ENCODE measurements at regions not wholly inside any gene's neighbourhood (a gene's known extent, or its start where the extent isn't known, plus 50 kb on each side); places are given as distances from the start of the nearest gene placed in this dataset.

DNA sequence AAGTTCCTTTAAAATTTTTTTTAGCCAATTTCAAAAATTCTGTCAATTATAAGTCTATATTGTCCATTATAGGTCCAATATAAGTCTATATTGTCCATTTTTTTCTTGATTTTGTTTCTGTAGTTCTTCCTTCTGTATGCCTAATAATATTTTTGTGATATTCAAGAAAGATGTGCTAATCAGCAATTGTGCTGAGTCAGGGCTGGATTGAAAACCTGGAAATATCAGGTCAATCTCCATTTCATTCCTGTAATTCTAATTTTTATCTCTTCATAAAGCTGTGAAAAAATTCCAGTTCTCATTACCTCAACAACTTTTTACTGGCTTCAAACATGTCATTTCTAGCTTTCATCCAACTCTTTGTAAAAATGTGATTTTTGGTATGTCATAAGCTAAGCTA, 353.7 kb downstream of the SLITRK6 start:
- no peak for DNase-seq

DNA sequence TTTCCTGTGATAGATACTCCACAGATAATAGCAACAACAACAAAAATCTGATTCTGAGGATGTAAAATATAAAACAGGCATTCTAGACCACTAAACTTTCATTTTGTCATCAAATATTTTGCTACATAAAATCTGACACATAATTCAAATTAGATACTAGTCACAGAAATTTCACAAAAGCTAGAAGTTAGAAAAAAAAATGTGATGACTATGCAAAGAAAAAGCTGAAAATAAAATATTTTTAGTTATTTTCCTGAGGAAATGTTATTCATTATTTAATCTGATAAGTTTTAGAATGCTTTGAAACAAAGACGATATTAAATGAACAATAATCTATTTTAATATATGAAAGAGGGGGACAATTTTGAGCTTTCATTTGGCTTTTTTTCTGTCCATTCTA, 357.2 kb downstream of the SLITRK6 start:
- no peak for DNase-seq

DNA sequence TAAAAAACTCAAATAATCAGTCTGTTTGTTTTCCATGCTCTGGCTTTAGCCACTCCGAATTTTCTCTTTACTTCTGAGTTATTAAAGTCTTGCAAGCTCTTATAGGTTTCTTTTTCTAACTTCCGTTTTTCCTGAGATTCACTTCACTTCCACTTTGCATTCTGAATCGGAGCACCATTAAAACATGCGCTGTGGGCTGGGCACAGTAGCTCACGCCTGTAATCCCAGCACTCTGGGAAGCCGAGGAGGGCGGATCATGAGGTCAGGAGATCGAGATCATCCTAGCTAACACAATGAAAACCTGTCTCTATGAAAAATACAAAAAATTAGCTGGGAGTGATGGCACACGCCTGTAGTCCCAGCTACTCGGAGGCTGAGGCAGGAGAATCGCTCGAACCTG, 357.9 kb downstream of the SLITRK6 start:
- no peak for DNase-seq

DNA sequence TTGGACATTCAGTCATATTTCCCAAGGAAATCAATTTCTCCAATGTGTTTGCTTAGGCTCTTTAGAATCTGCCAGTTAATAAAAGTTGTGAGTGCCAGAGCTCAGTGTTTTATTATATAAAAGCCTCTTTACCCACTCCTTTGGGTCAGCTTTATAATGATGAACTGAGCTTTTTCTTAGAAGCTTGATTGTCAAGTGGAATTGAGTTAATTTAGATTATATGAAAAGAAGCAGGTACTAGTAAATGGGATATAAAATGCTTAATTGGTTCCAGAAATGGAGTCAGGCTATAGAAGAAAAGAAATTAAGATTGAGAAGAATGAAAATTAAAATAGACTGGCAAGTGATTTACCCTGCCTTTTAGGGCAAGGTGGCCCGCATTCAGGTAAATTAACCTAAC, 363.2 kb downstream of the SLITRK6 start:
- DNase-seq = no peak

DNA sequence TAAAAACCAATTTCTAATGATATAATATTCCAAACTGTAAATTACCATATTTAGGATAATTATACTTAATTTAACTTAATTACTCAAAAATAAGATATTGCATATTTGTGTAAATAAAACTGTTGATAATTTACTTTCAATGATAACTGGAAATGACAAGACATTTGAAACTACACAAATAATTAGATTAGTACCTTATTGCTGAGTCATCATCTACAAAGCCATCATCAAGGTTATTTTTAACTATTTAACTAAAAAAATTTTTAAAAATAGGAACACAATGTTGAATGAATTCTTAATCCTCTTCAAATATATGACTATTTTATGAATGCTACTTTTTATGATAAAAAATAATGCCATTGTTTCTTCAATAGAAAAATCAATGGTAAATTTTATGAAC, 364.3 kb downstream of the SLITRK6 start:
- DNase-seq = no peak

DNA sequence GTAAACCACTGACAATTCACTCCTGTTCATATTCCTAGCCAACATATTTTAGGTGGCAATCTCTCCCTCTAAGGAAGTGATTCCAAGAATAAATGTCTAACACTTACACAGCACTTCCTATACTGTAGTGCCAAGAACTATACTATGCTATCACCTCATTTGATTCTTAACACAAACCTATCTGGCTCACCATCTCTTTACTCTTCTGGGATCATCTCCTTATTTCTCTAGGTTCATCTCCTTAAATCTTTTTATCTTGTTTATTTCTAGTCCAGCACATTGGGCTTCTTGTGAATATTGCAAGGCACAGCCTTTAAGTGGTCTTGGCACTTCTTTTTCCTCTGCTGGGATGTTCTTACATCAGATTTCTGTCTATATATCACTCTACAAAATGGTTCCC, 366.3 kb downstream of the SLITRK6 start:
- DNase-seq = no peak

DNA sequence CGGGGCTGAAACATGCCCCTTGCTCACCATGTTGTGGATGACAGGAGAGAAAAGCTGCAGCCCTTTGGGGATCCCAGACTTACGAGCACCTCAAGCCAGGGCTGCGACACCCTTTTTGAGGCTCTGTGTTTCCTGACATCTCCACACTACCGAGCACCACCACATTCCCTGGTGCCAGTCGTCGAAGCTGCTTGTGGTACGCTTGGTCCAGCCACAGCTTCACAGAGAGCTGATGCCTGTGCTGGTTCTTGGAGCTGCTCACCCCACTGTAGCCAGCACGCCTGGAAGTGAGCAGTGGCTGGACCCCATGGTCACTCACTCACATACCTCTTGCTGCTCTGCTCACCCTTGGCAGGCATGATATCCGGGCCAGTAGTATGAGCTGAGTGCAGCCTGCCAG, 367.5 kb downstream of the SLITRK6 start:
- DNase-seq = no peak

DNA sequence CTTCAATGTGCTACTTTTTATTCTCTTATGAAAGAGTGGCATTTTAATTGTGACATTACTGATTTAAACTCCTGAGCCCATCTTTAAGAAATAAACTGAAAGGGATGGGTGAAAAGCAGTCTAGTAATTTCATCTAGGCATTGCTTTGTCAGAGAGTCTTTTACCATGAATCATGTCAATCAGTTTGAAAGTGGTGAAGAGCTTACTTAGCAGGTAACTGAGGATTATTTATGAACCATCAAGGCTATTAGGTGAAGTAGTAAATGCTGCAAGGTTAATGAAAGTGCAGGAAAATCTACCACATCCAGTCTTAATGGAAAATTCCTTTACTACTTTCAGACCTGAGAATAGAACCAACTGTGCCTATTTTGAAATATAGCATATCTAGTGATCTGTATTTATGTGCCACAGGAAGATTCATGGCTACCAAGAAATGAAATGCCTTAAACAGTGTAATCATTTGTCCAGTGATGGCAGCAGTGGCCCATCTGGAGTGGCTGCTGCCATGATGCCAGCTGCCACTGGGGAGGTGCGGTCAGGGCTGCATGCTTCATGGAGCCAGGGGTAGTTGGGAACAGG, 368.9 kb downstream of the SLITRK6 start:
- no peak for DNase-seq

DNA sequence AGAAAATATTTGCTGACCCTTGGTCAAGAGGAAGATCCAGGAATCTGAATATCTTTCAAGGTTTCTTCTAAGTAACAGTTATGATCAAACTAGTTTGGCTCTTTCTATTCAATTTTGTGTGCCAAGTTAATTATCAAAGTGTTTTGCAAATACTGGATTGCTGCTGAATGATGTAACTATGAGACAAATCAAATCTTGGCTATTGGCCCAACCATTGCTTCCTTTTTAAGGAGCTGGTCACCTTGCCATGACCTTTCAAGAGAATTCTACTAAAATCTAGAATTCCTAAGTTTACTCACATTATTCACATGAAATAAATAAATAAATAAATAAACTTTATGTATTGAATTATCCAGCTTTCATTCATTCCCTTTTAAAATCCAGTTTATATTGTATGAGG, 371.8 kb downstream of the SLITRK6 start:
- no peak for DNase-seq

DNA sequence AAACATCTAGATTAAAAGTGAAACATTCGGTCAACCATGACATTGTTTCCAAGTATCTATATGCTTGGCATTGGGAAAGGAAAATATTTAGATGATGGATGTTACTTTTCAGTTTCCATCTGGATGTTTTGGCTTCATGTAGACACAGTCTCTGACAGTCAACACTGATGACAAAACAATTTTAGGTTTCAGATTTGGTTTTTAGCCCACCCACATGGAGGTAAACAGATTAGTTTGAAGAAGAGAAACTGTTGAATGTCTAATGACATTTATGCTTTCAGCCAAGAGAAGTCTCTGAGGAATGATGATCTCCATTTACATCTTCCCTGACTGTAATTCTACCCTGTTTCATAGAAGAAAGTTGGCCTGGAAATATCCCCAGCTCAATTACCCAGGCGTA, 379.1 kb downstream of the SLITRK6 start:
- DNase-seq = no peak

DNA sequence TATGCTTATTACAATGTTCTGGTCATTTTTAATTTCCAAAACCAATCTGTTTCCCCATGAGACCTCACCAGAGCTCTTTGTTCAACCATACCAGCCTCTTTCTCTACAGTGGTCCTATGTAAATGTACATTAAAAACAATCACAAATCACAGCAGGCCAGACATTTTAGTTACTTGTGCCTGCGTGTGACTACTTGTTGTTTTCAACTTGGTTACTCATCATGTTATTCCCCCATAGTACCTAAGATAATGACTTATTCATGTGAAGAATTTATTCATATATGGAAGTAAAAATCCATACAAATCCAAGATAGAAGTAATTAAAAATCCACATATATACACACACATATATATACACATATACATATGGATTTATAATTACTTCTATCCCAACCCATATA, 379.6 kb downstream of the SLITRK6 start:
- no peak for DNase-seq

DNA sequence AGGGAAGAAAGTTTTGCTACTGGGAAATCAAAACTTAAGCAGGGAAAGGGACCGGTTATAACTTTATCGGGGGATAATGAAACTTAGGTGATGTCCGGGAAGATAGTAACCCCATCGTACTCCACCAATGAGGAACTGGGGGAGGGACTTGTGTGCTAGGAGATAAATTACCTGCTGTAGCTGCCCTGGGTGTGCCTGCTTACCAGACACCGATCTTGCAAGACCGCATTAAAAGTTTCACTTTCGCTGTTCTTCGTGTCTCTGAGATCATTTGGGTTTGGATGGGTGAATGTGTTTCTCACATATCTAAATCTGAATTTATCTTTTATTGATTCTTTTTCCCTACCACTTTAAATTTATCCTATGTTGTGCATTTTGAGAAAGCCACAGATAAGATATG, 381.4 kb downstream of the SLITRK6 start:
- no peak for DNase-seq

DNA sequence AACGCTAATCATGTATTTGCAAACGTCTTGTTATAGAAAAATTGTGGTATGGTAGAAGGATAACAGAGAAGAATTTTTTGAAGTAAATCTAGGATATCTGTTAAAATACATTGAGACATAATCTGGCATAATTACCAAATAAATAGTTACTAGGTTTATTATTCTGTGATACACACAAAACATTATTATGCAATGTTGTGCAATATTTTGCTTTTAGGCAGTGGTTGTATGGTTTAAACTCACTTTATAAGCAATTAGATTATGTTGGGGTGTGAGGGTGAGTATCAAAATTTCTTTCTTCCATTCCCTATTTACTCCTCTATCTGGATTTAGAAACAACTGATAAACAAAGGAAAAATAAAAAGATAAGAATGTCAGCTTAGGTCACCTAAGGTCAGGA, 385.6 kb downstream of the SLITRK6 start:
- no peak for DNase-seq

DNA sequence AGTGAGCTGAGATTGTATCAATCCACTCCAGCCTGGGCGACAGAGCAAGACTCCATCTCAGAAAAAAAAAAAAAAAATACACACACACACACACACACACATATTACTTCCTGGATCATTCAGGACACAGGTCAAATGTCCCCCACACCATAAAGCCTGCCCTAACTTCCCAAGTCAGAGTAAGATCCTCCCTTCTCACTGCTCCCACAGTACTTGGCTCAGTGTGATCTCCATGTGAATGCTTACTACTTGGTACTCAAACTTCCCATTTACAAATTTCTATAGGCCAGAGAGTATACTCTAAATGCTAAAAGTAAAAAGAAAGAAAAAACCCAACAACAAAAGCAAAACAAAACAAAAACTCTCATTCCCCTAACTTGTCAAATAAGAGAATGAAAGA, 386.8 kb downstream of the SLITRK6 start:
- DNase-seq = no peak

DNA sequence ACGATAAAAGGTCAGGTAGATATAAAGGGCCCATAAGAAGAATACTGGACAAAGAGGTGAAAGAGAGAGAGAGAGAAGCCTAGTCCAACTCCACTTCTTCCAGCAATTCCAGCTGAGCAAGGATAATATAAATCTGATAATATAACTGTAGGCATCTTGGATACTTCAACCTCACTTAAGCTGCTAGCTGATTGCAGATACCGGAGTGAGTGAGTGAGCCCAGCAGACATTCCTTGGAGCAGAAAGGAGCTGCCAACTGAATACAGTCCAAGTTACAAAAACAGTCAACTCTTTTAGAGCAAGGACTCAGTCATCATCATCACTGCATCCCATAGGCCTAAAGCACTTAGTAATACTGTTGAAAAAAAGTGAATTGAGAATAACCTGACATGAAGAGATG, 387.6 kb downstream of the SLITRK6 start:
- no peak for DNase-seq

DNA sequence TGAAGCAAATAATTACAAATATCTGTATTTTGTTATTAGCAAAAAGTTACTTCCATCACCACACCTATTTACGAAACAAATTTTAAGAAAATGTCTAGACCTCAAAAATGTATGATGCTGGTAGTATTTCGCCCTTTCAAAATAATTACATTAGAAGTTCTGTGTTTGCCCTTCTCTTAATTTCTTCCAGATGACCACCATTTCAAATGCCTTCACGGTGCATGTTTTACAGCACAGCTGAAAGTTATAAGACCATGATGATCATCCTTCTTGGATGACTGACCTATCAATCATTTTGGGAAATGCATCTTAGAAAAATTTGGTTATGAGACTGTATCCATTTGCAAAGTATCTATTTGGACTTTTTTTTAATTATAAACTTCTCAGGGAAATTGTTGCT, 390.8 kb downstream of the SLITRK6 start:
- no peak for DNase-seq

DNA sequence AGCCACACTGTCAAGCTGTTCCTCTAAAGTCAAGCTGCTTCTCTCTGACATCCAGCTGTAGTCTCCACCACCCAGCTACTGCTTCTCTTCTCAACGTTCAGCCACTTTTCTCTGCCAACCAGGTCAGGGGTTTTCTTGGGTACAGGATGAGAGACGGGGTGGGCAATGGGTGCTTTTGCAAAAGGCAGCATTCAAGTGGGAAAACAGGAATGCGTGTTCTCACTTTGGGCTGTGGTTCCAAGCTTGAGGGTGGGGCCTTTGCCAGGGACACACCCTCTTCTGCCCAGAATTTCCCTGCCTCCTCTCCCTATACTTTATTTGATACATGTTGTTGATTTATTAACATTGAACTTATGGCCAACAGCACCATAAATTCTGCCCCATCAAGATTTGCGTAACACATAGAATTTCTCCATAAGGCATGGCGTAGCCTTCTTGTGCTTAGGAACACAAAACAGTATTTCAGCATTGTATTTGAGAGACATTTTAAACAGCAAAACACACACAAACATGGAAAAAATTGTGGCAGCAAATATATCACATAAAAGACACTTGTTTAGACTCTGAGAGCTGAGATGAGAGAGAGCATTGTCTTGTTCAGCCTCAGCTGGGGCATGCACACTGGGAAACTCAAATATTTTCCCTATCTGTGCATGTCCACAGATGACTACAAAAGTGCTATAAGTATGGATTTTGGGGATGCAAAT, 392.8 kb downstream of the SLITRK6 start:
- DNase-seq = no peak

DNA sequence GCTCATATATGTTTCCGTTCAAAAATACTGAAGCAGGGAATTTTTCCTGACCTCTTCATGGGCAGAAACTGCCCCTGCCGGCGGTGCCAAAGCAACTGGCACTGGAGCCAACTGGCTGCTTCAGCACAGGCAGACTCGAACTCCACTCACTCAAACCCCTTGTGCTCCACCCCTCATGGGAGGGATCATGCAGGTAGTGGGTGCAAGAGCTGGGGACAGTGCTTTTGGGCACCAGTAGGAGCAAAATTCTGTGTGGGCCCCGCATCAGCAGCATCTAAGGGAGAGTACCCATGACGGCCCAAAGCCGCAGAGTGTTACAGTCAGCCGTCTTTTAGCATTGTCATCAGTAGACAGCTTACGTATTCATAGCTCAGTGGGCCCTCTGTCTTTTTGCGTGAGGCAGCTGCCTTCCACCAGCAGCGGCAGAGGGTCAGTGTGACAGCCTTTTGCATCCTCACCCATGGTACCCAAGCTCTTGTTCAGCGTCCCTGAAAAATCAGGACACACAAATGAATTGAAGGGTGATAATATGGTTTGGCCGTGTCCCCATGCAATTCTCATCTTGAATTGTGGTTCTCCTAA, 393.8 kb downstream of the SLITRK6 start:
- DNase-seq = no peak

DNA sequence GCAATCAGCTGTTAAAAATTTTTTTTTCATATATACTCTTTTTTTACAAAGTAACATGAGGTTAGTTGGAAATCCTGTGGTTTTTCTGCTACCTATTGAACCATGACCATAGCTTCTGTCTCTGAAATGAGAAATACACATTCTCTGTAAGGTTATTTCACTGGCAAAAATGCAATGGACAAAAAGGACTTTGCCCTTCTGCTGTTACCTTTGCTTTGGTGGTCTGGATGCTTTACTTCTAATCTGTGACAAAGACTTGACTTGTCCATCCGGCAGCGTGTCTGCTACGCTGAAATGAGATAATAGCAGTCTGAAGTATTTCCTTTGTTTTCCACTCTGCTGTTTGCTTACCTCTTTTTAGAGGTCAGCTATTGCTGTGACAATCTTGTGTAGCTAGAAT, 412.8 kb downstream of the SLITRK6 start:
- no peak for DNase-seq

DNA sequence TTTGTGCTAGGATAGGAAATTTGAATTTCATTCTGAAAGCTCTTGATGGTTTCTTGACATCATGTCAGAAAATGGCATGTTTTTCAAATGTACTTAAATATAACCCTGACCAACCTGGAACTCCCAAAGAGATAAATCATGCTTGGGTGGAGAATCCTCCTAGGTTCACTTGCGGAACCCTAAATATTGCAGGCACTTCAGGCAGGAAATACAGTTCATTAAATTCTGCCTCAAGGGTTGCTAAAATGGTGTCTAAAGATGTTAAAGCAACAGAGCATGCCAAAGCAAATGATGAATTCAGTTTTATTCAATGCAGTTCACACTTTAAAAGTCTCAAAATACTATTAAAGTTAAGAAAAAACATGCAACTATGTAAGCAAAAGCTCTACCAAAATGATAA, 415.9 kb downstream of the SLITRK6 start:
- DNase-seq = no peak

DNA sequence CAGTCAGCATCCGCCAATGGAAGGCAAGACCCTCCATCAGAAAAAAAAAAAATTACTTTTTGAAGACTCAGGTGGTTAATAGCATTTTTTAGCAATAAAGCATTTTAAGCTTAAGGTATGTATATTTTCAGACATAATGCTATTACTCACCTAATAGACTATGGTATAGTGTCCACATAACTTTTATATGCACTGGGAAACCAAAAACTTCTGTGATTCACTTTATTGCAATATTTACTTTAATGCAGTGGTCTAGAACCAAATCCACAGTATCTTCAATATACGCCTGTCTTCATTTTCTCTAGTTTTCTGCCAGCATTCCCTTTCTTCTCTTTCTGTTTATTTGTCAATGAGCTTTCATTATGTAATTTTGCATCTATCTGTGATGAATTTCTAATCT, 418.1 kb downstream of the SLITRK6 start:
- DNase-seq = no peak

DNA sequence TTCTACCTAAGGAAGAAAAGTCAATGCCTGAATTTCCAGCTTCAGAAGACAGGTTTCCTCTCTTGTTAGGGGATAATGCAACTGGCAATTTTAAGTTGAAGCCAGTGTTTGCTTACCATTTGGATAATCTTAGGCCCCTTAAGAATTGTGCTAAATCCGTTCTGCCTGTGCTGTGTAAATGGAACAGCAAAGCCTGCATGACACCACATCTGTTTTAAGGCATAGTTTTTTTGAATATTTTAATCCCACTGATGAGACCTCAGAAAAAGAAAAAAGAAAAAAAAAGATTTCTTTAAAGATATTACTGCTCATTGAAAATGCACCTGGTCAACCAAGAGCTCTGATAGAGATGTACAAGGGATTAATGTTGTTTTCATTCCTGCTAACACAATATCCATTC, 419.2 kb downstream of the SLITRK6 start:
- DNase-seq = no peak

DNA sequence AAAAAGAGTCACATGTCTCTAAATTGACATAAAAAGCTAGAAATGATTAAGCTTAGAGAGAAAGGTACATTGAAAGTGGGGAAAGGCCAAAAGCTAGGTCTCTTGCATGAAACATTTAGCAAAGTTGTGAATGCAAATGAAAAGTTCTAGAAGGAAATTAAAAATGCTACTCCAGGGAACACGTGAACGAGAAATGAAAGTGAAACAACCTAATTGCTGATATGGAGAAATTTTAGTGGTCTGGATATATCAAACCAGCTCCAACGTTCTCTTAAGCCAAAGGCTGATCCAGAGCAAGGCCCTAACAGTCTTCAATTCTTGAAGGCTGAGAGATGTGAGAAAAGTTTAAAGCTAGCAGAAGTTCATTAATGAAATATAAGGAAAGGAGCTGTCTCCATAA, 419.8 kb downstream of the SLITRK6 start:
- no peak for DNase-seq

DNA sequence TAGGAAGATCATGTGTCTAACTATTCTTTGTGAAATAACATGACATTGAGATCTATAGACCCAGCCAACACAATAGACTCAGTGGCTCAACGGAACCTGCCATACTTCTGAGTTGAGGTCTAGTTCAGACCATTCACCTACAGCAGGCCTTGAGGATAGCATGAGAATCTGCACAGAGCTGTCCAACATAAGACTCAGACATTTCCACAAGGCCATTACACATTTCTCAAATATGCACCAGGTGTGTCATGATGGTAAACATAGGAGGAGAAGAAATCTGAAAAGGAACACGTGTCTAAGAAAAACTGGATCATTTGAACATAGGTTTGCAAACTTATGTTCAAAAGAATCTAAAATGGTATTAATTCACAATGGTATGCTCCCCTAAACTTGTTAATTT, 421.4 kb downstream of the SLITRK6 start:
- no peak for DNase-seq

DNA sequence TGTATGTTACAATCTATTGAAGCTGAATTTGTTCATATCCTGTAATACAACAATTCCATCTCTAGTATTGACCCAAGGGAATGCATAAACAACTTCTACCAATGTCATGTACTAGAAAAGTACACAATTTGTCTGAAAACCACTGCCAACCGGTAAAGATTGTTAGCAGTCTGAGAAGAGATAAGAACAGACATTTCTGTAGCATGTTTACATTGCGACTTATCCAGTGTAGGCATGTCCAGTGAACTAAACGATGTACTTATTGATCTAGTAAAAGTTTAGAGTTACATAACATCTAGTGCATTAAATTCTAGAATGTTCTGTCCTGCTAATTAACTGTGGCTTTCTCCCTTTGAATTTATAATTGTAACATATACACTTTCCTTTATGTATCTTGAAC, 425.9 kb downstream of the SLITRK6 start:
- DNase-seq = no peak
